ENCODE measurements at regions not wholly inside any gene's neighbourhood (a gene's known extent, or its start where the extent isn't known, plus 50 kb on each side); places are given as distances from the start of the nearest gene placed in this dataset.
"Not testable (repeated sequence)": the region's sequence is repeated elsewhere in the genome, so short reads cannot be mapped to it uniquely, and the experiment has no call there.

DNA sequence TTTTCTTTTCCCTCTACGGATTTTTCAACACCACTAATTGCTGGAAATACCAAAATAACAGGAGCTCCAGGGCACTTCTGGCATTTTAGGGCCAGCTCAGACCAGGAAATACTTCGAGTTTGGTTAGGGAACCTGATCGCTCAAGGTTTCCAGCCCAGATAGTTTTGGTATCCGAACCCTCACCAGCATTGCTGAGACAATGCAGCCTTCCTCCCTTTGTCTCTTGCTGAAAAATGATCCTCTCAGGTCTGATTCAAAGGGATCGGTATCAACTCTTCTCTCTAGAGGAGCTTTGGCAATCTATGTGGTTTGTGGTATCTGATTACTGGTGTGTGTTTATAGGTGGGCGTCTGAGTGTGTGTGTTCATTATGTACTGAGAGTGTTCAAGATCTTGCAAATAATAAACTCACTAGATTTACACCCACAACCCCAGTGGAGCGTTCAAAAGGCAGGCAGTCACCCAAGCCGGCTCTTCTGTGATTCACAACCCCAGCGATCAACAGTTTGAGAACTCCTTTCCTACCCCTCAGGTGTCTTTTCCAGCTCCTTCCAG, 122.8 kb upstream of the EGFLAM start:
- Mint-ChIP-seq H3K27me3 (ENCODE audit: low read depth) (peaks cover 3% of the 10 kb centered on the region), H3K27ac (peak overlapping the region; percentile 52), H3K36me3 (no peaks in the 10 kb centered on the region), H3K4me1 (peaks cover 25% of the 10 kb centered on the region), H3K9me3 (no peaks in the 10 kb centered on the region), H3K4me3 (no peak overlapping the region)
- TF ChIP-seq, protein P1, sequence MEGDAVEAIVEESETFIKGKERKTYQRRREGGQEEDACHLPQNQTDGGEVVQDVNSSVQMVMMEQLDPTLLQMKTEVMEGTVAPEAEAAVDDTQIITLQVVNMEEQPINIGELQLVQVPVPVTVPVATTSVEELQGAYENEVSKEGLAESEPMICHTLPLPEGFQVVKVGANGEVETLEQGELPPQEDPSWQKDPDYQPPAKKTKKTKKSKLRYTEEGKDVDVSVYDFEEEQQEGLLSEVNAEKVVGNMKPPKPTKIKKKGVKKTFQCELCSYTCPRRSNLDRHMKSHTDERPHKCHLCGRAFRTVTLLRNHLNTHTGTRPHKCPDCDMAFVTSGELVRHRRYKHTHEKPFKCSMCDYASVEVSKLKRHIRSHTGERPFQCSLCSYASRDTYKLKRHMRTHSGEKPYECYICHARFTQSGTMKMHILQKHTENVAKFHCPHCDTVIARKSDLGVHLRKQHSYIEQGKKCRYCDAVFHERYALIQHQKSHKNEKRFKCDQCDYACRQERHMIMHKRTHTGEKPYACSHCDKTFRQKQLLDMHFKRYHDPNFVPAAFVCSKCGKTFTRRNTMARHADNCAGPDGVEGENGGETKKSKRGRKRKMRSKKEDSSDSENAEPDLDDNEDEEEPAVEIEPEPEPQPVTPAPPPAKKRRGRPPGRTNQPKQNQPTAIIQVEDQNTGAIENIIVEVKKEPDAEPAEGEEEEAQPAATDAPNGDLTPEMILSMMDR (IDR thresholded peaks at IDR 0.05; ENCODE audit: unreplicated experiment), result no peak
- DNase-seq (ENCODE audit: low spot score in 2 of 2, unreplicated experiment in 2 of 2), result no peak

DNA sequence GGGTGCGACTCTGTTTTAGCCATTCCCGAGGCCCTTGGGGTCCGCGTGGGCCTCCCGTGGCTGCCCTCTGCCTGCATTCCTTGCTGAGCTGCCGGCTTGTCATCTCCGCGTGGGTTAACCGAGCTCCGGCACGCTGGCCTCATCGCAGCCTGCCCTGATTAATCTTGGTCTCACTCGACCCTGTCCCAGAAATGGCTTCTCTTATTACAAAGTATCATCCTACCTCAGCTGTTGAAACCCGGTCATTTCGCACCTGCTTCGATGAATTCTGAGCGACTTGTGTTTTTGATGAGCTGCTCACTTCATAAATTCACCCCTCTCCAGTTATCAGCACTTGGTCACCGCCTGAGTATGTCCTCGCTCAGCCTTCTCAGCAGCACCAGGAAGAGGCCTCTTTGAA, 123.5 kb upstream of the EGFLAM start:
- Mint-ChIP-seq H3K4me3 (peak overlapping the region; percentile 3), H3K27me3 (ENCODE audit: low read depth) (peaks cover under 1% of the 10 kb centered on the region), H3K4me1 (peaks cover 25% of the 10 kb centered on the region), H3K27ac (peak overlapping the region; percentile 52), H3K9me3 (no peaks in the 10 kb centered on the region), H3K36me3 (no peaks in the 10 kb centered on the region)
- DNase-seq (ENCODE audit: low spot score in 2 of 2, unreplicated experiment in 2 of 2), result no peak
- TF ChIP-seq, protein P1 (IDR thresholded peaks at IDR 0.05; ENCODE audit: unreplicated experiment), result no peak

DNA sequence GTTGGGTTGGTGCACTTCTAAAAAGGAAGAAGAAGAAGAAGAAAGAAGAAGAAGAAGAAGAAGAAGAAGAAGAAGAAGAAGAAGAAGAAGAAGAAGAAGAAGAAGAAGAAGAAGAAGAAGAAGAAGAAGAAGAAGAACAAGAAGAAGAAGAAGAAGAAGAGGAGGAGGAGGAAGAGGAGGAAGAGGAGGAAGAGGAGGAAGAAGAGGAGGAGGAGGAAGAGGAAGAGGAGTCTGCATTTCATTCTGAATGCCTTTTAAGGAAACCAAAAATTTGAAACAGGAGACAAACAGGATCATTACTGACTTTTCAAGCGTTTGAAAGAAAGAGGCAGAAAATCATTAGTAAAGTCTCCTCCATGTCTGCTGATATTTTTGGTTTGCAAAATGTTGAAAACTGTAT, 124.1 kb upstream of the EGFLAM start:
- not testable (repeated sequence) for H3K9me3 Mint-ChIP-seq; DNase-seq (ENCODE audit: low spot score in 2 of 2, unreplicated experiment in 2 of 2); H3K36me3 Mint-ChIP-seq; H3K27ac Mint-ChIP-seq; H3K4me3 Mint-ChIP-seq; H3K27me3 Mint-ChIP-seq (ENCODE audit: low read depth)
- H3K4me1 Mint-ChIP-seq, result peaks cover 25% of the 10 kb centered on the region

DNA sequence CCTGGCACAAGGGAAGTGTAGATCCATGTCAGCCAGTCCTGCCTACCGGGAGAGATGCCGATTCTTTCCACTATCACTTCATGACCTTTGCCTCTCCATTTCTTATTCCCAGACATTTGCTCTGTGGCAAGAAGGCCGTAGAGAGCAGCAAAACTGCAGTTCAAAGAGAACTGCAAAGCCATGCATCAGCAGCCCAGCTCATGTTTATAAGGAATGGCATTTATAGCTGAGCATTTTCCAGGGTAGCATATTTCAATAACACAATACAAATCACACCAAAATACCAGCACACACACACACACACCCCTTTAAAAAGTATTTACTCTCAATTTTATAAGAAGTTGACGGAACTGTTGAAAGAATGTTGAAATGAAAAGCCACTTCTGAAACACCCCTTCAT, 126.7 kb upstream of the EGFLAM start:
- Mint-ChIP-seq H3K4me1 (peaks cover 30% of the 10 kb centered on the region), H3K9me3 (no peaks in the 10 kb centered on the region)
- TF ChIP-seq, protein P1 (IDR thresholded peaks at IDR 0.05; ENCODE audit: unreplicated experiment), result no peak

DNA sequence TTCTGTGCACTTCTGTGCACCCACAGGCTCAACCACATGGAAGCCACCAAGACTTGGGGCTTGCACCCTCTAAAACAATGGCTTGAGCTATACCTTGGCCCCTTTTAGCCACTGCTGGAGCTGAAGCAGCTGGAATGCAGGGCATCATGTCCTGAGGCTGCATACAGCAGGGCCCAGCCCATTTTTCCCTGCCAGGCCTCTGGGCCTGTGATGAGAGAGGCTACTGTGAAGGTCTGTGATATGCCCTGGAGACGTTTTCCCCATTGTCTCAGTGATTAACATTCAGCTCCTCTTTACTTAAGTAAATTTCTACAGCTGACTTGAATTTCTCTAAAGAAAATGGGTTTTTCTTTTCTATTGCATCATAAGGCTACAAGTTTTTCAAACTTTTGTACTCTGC, 134.0 kb upstream of the EGFLAM start:
- H3K9me3 Mint-ChIP-seq, result peaks cover 12% of the 10 kb centered on the region
- no peaks in the 10 kb centered on the region for H3K36me3 Mint-ChIP-seq
- DNase-seq (ENCODE audit: low spot score in 2 of 2, unreplicated experiment in 2 of 2), result no peak
- H3K27ac Mint-ChIP-seq, result no peak overlapping the region
- no peak overlapping the region for H3K4me3 Mint-ChIP-seq
- TF ChIP-seq, protein P1 (IDR thresholded peaks at IDR 0.05; ENCODE audit: unreplicated experiment), result no peak
- H3K27me3 Mint-ChIP-seq (ENCODE audit: low read depth), result no peaks in the 10 kb centered on the region
- peaks cover 15% of the 10 kb centered on the region for H3K4me1 Mint-ChIP-seq

More for the DNA sequence above, 126.7 kb upstream of the EGFLAM start:
- no peak overlapping the region for H3K27ac Mint-ChIP-seq
- H3K36me3 Mint-ChIP-seq, result no peaks in the 10 kb centered on the region
- H3K4me3 Mint-ChIP-seq, result no peak overlapping the region
- no peaks in the 10 kb centered on the region for H3K27me3 Mint-ChIP-seq (ENCODE audit: low read depth)
- no peak for DNase-seq (ENCODE audit: low spot score in 2 of 2, unreplicated experiment in 2 of 2)

DNA sequence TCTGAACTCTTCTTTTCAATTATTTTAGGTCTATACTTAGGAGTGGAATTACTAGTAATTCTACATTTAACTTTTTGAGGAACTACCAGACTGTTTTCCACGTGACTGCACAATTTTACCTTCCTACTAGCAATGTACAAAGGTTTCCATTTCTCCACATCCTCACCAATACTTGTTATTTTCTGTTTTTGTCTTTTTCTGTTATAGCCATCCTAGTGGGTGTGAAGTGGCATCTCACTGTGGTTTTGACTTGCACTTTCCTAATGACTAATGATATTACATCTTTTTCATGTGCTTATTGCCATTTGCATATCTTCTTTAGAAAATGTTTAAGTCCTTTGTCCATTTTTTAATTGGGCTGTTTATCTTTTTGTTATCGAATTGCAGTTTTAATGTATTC, 136.9 kb upstream of the EGFLAM start:
- no peak overlapping the region for H3K27ac Mint-ChIP-seq
- TF ChIP-seq, protein P1 (IDR thresholded peaks at IDR 0.05; ENCODE audit: unreplicated experiment), result no peak
- no peak overlapping the region for H3K4me3 Mint-ChIP-seq
- H3K27me3 Mint-ChIP-seq (ENCODE audit: low read depth), result no peaks in the 10 kb centered on the region
- H3K4me1 Mint-ChIP-seq, result peaks cover 22% of the 10 kb centered on the region
- H3K9me3 Mint-ChIP-seq, result peaks cover 12% of the 10 kb centered on the region
- no peak for DNase-seq (ENCODE audit: low spot score in 2 of 2, unreplicated experiment in 2 of 2)
- H3K36me3 Mint-ChIP-seq, result no peaks in the 10 kb centered on the region

Data from mesothelial cell of epicardium (in vitro differentiated cells).